ENCODE measurements at regions not wholly inside any gene's neighbourhood (a gene's known extent, or its start where the extent isn't known, plus 50 kb on each side); places are given as distances from the start of the nearest gene placed in this dataset.

DNA sequence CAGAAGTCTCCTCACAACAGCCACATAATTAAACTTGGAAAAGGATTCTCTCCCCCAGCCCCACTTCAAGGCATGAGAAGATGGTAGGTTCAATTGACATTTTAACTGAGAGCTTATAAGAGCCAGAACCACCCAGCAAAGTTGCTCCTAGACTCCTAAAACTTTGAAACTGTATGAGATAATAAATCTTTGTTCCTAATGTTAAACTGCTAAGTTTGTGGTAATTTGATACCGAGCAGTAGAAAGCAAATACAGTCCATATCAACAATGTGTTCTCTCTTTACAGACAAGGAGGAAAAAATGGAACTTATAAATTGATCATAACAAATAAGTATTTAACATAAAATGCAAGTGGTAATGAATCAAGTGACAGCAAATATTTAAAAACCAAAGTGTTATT lies 831.8 kb downstream of the MAFB start:
- DNase-seq (ENCODE audit: extremely low read depth, low read depth, low spot score), result no peak

DNA sequence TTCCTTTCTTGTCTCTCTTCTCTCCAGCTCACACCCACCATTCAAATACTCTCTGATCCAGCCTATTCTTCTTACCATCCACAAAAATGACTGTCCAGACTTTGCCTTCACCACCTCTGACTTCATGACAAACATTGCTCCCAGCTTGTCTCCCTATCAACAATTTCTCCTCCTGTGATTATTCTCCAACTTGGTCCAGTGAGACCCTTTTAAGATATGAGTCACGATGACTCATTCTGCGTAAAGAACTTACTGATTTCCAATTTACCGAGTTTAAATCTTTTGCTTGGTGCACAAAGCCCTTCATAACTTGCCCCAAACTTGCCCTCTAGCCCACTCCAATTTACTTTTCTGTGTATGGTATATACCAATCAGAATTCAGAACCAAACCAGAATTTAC lies 833.2 kb downstream of the MAFB start:
- DNase-seq (ENCODE audit: extremely low read depth, low read depth, low spot score), result no peak

DNA sequence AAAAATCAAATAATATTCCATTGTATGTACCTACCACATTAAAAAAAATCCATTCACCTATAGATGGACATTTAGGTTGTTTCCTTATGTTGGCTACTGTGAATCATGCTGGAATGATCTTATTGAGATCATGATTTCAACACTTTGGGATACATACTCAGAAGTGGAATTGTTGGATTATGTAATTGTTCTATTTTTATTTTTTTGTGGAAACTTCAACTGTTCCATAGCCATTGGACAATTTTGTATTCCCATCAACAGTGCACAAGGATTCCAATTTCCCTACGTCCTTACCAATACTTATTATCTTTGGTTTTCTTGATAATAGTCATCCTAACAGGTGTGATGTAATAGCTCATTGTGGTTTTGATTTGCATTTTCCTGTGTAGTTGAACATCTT lies 834.0 kb downstream of the MAFB start:
- DNase-seq (ENCODE audit: extremely low read depth, low read depth, low spot score), result no peak

DNA sequence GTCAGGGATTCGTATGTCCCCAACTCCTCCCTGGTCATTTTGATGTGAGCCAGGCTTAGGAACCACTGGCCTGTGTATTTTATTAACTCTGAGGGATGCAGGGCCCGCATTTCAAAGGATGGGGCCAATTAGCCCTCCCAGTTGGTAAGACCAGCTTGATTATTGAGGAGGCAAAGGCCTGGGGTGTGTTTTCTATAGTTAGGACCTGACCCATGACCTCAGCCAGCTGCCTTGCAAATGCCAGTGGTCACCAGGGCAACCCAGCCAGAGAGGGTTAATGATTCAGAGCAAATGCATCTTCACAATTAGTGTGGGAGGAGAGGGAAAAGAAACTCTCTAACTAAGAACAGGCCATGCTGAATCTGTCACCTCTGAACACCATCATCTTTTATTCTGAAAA lies 835.4 kb downstream of the MAFB start:
- no peak for DNase-seq (ENCODE audit: extremely low read depth, low read depth, low spot score)

DNA sequence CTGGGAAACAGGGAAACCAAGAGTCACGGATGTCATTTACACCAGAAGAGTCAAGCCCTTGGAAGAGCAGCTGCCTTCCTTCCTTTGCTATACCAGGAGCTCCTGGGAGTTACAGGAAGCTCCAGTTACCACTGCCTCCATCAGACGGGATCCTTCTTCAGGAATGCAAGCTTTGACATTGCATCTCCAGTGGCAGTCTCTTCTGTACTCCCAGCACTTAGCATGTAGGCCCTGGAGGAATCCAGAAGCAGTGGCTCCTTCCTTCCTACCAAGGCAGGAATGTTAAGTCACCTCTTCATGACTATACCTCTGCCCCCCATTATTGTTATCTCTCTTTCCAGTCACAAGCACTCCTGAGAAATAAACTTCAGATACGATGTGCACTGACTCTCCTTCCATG lies 836.0 kb downstream of the MAFB start:
- DNase-seq (ENCODE audit: extremely low read depth, low read depth, low spot score), result no peak

DNA sequence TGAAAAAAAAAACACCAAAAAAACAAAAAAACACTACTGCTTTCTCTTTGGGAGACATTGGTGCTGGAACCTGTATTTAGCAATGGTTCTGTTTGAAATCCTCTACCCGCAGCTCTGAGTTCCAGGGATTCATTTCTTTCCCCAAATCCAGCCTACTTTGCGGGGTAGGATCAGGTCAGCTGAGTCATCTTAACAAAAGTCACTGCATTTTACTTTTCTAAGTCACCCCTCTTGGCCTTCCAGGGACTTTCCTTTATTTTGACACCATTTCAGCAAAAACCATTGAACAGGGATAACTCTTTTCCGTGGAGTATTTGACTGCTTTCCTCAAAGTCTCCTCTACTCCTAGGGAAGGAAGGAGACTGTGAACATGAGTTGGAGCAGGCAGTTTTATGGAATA lies 837.6 kb downstream of the MAFB start:
- DNase-seq (ENCODE audit: extremely low read depth, low read depth, low spot score), result no peak

DNA sequence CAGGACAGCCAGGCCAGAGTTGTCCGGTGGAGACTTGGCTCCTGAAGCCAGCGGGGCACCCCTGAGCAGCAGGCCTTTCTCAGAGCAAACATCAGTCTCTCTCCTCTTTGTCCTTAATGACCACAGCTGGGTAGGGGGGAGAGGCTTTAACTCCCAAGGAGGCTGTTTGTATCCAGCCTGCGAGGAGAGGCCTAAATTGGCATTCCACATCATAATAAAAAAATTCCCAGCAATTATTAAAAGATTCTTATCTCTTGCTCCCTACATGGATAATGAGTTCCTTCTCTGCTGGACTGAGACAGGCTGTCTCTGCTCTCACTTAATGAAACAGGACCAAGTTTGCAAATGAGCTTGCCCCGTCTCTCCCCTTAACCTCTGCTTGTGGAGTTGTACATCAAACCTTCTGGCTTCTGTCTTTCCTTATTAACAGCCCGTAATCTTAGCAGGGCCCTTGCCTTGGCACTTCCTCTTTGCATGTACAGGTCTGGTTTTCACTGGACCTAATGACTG lies 838.2 kb downstream of the MAFB start:
- no peak for DNase-seq (ENCODE audit: extremely low read depth, low read depth, low spot score)

DNA sequence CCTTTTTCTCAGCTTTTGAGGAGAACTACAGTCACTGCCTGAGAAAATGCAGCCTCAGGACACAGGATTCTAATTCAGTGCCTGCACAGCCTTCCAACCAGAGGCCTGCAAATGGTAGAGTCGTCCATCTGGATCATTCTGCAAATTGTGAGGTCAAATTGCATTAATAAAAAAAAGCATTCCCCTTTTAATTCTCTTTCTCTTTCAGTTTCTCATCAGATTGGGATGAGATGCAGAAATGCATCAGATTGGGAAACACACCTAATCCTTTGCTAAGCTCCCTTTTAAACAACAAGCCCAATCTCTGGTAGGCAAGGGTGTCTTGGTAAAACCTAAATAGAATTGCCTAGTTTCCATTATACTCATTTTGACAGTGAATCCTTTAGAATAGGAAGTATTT lies 838.8 kb downstream of the MAFB start:
- no peak for DNase-seq (ENCODE audit: extremely low read depth, low read depth, low spot score)

DNA sequence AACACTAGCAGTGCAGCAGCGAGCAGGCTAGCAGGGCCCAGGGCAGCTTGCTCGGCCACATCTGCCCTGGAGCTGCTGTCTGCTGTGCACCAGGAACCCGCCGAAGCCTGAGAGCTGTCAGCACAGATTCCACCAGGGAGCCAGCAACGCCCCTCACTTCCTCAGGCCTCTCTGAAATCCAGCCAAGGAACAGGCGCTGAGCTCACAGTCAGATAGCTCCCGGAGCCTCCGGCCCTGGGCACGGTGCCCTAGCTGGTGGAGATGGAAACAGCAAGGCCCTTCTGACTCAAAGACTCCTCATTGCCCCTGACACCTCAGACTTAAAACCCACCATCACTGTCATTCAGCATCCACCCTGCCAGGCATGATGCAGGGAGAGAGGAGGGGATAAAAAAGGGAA lies 839.4 kb downstream of the MAFB start:
- DNase-seq (ENCODE audit: extremely low read depth, low read depth, low spot score), result no peak

DNA sequence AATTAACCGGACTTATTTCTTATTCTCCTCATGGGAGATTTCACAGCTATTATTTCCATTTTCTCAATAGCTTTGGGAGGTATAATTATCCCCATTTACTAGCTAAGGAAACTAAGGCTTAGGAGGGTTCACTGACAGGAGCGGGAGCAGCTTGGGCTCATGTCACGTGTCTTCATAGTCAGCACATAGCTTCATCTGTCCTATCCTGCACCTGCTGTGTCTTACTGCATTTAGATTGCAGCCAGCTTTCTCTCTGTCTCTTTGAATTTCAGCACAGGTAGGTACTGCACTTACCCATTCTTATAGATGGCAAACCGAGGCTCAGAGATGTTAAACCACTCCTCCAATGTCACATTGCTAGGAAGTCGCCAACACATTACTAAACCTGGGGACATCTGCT lies 839.9 kb downstream of the MAFB start:
- no peak for DNase-seq (ENCODE audit: extremely low read depth, low read depth, low spot score)

DNA sequence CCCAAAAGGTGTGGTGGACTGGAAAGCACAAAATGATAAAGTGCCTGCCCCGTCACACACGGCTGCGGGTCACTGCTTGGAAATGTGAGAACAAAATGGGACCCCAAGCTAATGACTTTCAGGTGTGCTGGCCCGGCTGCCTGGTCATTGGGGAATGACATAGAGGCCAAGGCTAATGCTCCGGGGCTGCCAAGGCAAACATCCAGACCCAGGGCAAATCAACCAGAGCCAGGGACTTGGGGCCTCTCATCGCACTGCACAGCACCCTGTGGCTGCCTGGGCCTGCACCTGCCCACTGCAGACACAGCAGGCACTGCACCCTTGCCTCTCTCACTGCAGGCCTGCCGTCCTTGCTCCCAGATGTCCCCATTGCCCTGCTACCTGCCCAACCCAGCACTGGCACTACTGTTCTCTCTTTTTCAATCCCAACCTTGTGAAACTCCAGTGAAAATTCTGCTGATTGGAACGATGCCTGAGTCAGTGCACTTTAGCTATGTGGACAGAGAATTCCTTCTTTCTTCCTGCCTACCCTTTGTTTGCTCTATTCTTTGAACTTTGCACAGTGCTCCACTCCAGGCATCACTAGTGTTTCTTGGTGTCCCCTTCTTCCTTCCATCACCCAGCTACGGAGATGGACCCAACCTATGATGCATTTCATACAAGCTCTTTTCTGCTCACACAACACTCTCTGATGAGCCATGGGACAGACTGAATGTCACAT lies 849.5 kb downstream of the MAFB start:
- DNase-seq (ENCODE audit: extremely low read depth, low read depth, low spot score), result no peak

DNA sequence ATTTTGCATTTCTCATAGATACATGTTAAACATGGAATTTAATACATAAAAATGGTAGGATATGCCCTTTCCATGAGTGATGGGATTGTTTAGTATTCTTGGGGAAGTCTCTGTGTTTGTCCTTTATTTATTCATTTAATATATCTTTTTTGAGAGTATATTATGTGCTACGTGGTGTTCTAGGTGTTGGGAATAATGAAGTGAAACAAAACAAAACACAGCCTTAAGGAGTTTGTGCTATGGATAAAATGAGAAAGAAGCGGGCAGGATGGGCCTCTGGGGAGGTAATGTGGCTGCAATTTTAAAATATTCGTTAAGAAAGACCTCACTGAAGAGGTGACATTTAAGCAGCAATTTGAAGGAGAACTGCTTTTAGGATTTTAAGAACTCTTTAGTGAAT lies 851.5 kb downstream of the MAFB start:
- no peak for DNase-seq (ENCODE audit: extremely low read depth, low read depth, low spot score)

DNA sequence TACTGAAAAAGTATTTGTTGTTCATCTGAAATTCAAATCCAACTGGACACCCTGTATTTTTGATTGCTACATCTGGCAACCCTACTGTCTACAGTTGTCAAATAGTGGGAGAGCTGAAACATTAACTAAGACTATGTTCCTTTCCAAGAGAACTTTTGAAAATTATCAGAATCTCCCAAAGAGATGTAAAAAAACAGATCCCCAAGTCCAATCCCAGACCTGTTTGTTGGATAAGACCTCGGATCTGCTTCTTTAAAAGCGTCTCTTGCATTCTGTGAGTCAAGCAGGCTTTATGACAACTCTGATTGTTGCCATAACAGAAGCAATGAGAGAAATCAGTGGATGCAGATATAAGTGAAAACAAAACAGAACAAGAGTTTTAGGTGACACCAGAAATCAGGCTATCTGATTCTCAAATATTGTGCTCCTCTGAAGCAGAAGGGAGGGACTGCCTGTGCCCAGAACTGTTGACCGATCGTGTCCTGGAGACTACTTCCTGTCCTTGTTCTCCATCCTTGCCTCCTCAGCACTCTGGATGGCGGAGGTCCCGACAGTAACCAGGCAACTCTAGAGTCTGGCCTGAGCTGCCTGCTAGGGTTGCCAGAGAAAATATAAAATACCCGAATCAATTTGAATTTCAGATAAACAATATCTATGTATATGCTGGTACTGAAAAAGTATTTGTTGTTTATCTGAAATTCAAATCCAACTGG lies 853.8 kb downstream of the MAFB start:
- DNase-seq (ENCODE audit: extremely low read depth, low read depth, low spot score), result no peak

DNA sequence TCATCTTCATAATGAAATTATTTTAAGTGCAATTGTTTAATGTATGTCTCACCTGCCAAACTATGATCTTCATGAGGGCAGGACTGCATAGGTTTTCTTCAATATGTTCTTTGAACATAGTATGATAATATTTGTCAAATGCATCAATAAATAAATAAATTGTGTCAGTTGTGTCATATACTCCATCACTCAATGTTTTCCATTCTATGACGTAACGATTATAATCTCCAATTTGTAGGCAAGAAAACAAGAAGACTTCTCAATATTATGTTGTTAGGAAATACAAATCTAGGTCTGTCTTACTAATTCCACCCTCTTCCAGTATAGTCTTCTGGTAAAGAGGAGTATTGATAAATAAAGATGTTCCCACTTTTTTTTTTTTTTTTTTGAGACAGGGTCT lies 858.1 kb downstream of the MAFB start:
- DNase-seq (ENCODE audit: extremely low read depth, low read depth, low spot score), result no peak

DNA sequence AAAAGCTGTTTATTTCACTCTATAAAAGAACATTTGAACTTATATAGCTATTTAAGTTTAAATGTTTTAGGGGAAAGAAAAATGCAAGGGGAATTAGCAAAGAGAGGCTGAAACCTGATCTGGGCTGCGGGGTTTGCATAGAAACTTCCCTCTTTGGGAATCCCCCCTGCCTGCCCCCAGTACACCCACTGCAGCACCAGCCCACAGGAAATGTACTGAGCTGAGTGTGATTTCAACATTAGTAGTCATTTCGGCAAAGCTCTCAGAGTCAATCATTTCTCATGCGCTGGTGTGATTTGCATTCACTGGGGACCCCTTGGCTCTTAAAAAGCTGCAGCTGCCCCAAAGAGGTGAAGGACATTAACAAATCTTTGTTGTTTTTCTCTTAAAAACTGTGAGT lies 859.4 kb downstream of the MAFB start:
- DNase-seq (ENCODE audit: extremely low read depth, low read depth, low spot score), result no peak

DNA sequence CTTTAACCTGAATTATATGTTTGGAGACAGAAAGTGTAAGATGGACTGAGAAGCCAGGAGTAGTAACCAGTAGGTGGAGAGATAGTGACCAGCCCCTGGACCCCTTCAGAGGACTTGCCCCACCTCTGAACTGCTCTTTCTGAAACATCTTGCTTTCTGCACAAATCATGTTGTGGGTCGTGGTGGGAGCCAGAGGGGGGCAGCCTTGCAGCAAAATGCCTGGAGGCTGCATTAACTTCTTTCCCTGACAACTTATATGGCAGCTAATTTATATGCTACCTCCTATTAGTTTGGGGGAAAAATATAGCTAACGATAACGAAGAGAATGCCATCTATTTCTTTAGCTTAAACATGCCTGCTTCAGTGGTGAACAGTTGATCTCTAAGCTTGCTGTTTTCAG lies 859.8 kb downstream of the MAFB start:
- DNase-seq (ENCODE audit: extremely low read depth, low read depth, low spot score), result no peak

DNA sequence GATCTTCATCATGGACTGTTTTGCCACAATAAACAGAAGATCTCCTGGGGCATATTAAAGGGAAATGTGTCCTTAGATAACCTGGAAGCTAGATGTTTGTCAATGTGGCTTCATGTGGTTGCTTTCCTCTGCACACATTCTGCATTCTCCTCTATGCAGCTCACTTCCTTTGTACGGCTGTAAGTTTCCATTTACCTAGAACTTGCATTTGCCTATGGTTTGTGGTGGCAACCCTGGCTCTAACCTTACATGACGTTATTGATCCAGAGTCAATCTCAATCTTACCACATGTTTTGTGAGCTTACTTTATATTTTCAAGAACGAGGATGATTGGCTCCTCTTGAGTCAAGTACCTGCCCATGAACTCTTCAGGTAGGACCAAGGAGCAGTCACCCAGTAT lies 863.1 kb downstream of the MAFB start:
- DNase-seq (ENCODE audit: extremely low read depth, low read depth, low spot score), result no peak

DNA sequence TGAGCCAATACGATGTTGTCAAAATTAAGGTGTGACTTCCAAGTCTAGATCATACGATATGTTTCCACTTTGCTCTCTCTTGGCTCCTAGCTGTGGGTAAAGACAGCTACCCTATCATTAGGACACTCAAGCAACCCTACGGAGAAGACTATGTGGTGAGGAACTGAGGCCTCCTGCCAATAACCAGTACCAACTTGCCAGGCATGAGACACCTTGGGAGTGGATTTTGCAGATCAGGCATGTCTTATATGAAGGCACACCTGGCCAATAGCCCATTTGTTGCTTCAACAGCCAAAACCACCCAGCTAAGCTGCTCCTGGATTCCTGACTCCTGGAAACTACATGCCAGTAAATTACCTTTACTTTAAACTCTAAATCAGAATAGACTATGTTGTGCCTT lies 863.4 kb downstream of the DHX35 start:
- no peak for DNase-seq (ENCODE audit: extremely low read depth, low read depth, low spot score)

DNA sequence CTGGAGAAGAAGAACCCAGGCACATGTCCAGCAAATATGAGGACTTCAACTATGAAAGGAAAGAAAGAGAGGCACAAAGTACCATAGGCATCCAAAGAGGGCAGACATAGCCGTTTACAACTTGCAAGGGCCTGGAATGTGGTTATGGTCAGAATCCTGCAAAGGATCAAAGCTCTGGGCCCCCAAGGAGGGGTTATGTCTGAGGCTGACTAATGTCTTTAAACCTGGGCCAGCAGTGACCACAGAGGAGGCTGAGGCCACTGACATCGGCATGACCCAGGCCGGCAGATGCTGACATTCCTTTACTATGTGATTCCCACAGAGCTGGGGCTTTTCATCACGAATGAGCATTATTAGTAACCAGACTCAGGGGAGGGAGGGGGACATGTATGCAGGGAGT lies 861.1 kb downstream of the DHX35 start:
- DNase-seq (ENCODE audit: extremely low read depth, low read depth, low spot score), result no peak

DNA sequence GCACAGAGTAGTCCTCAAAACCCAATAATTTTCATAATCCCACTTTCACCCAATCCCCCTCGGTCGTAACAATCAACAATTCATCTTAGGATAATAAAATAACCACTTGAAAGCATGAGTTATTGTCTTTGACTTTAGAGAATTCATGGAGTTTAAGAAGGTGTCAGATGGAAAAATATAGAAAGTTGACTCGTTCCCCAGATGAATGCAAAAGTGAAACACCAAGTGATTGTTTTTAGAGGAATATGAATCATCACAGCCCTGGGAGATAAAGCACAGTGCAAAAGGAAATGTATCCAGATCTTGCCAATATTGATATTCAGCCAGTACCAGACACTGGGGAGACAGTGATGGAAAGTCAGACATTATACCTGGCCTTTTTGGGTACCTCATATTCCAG lies 860.5 kb downstream of the DHX35 start:
- no peak for DNase-seq (ENCODE audit: extremely low read depth, low read depth, low spot score)

DNA sequence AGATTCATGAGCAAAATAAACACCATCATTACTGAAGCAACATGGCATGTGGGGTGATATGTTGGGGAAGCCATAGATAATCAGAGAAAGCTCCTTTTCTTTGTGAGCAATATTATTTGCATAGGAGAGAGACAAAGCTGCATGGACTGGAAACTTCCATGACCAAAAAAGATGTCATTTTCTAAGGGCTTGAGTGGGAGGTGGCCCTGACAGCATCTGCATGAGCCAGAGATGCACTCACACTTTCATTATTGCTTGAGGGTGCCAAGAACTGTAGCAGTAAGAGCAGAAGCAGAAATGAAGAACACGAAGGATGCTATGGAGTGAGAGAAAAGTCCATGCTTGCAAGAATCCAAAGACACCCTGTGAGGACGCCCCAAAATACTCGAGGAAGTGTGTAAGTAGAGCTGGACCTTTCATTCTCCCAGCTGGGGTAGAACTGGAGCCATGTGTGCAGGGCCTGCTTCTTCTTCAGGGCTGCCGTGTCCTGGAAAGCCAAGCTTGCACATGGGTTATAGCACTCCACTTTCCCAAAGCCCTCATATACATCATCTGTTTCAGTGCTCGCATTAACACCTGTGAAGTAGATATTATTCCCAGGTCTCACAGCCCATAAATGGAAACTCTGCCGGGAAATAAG lies 851.2 kb downstream of the DHX35 start:
- no peak for DNase-seq (ENCODE audit: extremely low read depth, low read depth, low spot score)

DNA sequence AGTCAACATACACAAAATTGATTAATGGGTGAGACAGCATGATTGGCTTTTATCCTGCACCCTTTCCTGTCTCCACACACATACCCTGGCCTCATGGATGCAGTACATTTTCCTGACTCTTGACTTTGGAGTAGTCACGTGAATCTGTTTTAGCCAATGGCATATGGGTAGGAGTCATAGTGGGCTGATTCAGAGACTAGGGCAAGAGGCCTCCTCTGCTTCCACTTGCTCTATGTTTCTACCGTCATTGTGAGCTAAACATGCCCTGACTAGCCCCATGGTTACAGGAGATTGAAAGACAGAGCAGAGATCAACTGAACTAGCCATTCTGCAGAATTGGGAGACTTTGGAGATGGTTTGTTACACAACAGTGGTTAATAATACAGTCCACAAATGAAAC lies 850.0 kb downstream of the DHX35 start:
- no peak for DNase-seq (ENCODE audit: extremely low read depth, low read depth, low spot score)
